Activated CD4-positive, alpha-beta T cell treated with anti-CD3 and anti-CD28 coated beads, Interleukin-2, Interleukin-6, amounts not matched to agents 100 ng/mL and 50 ng/mL, durations not matched to agents 16 hours and 8 hours (primary cell): ENCODE measurements at regions not wholly inside any gene's neighbourhood (a gene's known extent, or its start where the extent isn't known, plus 50 kb on each side); places are given as distances from the start of the nearest gene placed in this dataset.

Experiments
- DNase-seq: peaks from one replicate; pipeline ENCODE4 v3.0.0-alpha.2; 2020

DNA sequence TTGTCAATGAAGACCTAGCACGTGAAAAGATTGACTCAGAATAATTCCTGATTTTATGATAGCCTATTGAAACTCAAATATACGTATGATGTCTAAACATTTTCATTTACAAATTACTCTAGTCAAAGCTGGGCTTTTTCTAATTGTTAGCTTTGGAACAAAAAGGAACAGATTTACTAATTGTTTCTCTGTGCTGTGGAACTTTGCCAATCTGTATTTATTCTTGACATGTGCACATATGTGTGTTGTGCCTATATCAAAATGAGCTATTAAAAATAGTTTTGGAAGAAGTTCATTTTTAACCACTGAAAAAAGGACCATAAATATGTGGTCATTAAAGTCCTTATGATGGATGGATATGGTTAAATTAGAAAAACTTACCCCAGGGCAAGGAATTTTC is 85.4 kb upstream of the PACRGL start:
- DNase-seq: no peak

DNA sequence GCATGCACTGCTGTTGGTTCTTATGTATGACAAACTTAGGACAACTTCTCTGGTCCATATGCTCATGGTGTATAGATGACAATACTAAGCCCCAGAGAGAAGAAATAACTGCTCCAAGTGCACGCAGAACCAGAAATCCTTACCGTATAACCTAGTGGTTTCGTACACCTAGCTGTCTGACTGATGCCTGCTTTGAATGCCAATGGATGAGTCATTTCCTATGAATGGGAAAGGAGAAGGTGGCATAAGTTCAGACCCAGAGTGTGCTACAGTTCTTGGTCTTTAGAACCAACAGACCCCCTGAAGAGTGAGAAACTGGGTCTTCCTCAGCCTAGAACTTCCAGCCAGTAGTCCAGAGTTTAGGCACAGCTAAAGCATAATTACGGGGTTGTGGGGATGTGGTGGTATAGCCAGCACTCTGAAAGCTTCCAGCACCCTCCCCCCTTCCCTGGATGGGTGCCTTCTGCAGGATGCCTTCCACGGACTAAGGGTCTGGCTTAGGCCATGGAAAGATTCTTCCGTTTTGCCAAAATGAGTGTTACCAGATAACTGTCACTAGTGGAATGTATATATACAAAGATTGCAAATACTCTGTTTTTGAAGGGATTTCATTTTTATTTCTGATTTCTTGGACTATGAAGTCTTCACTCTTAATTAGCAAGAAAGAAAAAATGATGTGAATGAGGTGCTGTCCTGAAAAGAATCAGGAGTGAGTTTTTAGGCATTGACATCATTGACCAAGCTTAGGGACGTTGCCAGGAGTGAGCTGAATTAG is 84.6 kb upstream of the PACRGL start:
- DNase-seq: no peak

DNA sequence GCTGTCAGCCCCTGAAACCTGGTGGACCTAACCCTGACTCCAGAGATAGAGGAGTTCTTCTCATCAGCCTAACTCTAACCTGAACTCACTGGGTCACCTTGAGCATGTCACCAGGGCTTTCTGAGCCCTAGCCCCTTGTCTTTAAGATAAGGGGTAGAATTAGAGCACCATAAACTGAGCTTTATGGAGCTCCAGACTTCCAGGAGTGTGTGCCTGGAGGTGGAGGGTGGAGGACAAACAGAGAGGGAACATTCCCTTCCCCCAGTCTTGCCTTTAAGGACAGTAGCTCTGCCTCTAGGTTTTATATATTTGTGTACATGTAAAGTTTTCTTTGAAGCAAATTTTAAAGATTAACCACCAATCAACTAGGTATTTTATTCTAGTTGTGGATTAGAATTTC is 83.9 kb upstream of the PACRGL start:
- DNase-seq: no peak

DNA sequence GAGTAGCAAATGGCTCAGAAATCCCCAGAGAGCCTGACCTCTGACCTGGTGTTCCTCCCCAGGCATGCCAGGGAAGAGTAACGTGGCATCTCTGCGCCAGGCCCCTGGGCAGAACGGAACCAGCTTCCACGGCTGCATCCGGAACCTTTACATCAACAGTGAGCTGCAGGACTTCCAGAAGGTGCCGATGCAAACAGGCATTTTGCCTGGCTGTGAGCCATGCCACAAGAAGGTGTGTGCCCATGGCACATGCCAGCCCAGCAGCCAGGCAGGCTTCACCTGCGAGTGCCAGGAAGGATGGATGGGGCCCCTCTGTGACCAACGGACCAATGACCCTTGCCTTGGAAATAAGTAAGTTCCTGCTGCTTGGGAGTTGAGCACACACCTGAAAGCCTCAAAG is 83.4 kb upstream of the PACRGL start:
- no peak for DNase-seq

DNA sequence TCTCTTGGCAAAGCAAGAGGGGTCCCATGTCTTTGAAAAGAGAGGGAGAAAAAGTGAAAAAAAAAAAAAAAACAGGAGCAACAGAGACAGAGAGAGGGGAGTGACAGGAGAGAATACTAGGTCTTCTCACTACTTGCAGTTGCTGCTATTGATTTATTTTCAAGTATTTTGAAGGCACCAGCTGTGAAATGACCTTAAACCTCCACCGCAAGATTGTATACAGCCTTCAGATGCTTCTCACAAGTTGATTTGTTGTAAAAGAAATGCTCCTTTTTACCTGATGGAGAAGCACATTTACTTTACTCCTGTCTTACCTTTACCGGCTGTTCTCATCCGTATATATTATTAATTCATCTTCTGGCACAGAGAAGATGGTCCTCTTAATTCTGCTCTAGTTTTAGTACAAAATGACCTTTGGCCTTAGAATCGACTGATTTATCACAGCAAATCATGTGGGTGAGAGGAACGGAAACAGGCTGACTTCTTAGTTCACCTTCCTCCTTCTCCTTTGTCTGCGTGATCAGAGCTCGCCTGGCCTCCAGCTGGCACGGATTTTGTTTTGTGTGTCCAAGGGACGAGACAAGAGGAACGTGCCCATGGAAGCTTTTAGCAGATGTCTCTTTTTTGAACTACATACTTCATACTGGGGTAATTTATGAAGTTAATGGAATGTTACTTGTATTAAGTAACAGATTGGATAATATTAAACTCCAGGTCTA is 82.4 kb upstream of the PACRGL start:
- DNase-seq: no peak

DNA sequence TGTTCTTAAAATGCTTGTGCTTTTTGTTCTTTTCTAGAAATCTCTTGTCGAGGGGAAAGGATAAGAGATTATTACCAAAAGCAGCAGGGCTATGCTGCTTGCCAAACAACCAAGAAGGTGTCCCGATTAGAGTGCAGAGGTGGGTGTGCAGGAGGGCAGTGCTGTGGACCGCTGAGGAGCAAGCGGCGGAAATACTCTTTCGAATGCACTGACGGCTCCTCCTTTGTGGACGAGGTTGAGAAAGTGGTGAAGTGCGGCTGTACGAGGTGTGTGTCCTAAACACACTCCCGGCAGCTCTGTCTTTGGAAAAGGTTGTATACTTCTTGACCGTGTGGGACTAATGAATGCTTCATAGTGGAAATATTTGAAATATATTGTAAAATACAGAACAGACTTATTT is 81.5 kb upstream of the PACRGL start:
- no peak for DNase-seq

DNA sequence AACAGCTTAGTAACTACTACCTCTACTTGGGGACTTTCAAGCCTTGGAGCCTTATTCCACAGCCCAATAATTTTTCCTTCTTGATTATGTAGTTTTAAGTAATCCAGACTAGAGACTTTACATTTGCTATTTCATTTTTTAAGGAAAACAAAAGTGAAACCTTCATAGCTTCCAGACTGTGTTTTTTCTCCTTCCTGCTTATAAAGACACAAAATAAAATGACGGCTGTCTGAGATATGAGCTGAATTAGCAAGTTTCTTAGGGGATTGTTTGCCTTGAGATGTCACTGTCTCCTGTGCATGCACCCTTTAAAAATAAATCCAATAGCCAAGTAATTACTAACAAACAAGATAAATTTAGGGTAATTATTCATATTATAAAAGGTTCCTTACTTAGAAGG is 78.8 kb upstream of the PACRGL start:
- DNase-seq: no peak

DNA sequence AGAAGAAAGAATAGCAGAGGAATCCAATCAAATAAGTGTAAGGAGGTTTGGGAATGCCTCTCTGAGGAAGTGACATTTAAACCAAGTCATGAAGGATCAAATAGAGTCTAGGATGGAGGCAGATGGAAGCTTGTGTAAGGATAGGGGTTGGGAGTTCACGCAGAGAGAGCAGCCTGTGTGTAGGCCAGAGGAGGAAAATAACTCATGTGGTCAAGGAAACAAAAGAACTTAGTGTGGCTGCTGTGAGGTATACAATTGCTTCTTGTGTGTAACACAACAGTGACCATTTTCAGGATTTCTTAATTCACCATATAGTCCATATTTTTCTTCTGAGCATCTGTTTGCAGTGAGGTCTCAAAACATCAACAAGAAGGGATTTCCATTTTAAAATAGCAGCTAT is 77.6 kb upstream of the PACRGL start:
- no peak for DNase-seq

DNA sequence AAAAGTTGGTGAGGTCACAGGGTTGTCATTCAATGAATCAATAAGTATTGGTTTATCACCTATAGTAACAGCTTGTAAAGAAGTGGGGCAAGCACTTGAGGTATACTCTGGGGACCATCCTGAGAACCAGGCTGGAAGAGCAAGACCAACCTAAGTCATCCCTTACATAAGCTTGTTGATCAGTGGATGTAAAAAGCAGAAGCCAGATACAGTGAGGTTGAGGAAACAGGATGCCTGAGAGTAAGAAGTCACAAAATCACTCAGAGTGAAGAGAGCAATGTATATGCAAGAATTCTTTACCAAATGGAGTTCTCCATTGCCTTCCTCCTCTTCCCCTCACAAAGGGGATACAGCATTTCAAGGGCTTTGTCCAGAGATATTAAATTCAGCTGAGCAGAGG is 76.3 kb upstream of the PACRGL start:
- DNase-seq: no peak

DNA sequence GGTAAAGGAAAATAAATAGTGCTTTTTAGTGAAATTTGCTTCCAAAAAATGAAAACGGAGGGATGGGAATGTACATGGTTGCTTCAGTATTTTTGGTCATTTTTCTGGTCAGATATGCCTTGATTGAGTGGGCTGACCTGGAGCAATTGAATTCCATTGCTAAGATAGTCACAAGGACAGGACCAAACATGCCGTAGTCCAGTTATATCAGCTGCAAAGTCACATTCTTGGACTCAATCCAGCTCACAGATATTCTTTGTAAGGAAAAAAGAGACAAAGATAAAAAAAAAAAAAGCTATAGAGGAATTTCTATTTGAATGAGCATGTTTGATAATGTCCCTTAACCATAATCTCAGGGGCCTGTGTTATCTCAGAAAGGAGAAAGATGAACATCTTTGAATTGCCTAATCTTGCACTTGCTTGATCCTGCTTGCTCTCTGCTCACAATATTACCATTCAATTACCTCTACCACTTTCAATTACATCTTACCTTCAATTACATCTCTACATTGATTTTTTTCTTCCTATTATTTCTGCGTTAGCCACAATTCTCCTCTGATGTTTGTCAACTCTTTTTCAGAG is 75.4 kb upstream of the PACRGL start:
- no peak for DNase-seq

DNA sequence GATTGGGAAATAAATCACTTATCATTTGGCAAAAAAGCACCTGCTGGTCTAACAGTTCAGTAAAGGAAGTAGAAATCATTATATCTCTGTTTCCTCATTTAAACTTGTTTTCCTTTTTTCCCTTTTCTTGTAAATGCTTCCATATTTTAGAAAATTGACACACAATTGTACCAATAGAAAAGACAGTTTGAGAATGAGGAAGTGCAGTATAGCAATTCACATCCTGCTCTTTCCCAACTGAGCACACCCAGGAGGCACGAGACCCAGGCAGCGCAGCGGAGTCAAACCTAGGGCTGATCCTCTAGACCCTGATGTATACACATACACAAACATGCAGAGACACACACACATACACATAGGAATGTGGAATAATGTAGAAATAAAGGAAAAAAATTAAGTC is 74.8 kb upstream of the PACRGL start:
- no peak for DNase-seq

DNA sequence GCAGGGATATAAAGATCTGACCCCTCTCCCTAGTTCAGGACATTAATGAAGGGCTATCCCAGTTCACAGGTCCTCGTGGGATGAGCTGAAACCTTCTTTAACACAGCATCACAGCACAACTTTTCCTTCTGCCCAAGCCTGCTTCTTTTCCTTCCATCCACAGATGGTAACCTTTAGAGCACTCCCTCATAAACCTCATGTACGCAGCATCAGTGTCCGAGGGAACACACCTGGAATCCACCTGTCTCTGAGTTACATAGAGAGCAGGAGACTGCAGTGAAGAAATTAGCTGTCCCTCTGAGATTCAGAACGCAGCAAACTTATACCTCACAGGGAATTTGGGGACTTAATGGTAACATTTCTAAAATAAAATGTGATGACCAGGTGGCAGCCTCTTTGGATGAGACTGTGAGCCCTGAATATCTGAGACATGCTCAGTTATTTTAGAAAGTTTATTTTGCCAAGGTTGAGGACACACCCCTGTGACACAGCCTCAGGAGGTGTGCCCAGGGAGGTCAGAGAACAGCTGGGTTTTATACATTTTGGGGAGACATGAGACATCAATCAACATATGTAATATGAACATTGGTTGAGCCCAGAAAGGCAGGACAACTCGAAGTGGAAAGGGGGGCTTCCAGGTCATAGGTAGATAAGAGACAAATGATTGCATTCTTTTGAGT is 73.8 kb upstream of the PACRGL start:
- no peak for DNase-seq

DNA sequence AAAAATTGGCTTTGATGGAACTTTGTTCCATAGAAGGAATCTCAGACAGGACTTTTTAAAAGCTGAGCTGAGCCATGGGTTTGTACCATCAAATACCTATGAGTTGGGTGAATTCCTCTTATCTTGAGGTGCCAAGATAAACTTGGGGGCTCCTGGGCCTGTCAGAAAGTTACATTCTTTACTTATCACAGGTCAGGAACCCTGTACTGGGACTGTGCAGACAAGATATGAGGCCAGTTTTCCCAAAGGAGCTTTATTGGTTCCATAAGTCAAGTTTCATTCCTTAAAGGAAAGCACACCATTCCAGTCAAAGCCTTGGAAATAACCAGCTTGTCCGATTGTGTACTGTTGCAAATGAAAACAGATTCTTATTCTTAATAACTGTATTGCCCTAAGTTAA is 72.4 kb upstream of the PACRGL start:
- DNase-seq: no peak

DNA sequence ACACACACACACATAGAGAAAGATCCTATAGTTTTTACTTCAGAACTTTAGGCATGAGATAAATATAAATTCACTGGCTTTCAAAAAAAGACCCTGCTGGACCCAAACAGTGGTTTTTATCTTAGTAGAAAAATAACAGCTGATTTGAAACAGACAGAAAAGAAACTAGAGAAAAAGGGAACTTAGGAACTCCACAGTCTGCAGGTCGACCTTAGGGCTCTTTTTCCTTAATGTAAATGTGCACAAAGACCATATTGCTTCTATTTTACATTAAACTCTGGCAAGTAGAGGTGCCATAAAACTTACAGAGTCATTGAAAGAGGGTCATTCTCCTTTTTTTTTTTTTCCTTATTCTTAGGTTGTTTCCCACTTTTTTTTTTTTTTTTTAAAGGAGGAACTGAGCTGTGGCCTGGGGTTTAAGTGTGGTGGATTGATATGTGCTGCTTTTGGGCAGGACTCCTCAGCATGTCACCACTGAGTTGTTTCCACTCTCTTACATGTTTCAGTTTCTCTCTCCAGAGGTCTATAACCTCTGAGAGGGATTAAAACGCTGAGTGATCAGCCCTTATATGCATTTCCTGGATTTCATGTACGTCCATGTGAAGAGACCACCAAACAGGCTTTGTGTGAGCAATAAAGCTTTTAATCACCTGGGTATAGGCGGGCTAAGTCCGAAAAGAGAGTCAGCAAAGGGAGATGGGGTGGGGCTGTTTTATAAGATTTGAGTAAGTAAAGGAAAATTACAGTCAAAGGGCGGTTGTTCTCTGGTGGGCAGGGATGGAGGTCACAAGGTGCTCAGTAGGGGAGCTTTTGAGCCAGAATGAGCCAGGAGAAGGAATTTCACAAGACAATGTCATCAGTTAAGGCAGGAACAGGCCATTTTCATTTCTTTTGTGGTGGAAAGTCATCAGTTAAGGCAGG is 70.8 kb upstream of the PACRGL start:
- DNase-seq: no peak

DNA sequence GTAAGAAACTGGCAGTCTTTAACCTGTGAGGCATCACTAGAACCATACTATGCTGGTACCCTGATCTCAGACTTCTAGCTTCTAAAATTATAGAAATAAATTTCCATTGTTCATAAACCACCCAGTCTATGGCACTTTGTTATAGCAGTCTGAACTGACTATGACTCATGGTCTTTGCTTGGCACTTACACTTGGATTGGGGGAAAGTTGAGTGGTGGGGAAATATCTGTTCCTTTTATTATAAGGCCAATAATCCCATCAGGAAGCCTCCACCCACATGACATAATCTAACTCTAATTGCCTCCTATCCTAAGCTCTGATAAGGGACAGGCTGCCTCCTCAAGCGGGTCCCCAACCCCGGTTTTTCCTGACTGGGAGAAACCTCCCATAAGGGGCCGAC is 61.4 kb upstream of the PACRGL start:
- DNase-seq: no peak

DNA sequence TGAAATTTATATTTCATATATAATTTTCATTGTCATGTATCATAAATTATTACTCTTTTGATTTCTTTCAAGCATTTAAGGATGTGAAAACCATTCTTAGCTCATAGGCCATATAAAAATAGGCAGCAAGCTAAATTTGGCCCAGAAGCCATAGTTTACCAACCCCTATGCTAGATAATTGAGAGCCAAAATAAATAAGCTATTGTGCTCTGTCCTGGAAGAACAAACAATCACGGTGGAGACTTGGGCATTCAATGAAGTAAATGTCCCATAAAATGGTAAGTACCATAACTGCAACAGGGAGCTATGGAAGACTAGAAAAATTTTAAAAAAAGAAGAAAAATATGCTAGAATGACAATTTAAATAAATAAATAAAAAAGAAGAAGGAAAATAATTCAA is 60.9 kb upstream of the PACRGL start:
- no peak for DNase-seq

DNA sequence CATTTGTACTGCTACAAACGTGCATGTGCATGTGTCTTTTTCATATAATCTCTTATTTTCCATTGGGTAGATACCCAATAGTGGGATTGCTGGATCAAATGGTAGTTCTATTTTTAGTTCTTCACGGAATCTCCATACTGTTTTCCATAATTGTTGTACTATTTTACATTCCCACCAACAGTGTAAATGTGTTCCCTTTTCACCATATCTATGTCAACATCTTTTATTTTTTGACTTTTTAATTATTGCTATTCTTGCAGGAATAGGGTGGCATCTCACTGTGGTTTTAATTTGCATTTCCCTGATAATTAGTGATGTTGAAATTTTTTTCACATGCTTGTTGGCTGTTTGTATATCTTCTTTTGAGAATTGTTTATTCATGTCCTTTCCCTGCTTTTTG is 59.3 kb upstream of the PACRGL start:
- no peak for DNase-seq

DNA sequence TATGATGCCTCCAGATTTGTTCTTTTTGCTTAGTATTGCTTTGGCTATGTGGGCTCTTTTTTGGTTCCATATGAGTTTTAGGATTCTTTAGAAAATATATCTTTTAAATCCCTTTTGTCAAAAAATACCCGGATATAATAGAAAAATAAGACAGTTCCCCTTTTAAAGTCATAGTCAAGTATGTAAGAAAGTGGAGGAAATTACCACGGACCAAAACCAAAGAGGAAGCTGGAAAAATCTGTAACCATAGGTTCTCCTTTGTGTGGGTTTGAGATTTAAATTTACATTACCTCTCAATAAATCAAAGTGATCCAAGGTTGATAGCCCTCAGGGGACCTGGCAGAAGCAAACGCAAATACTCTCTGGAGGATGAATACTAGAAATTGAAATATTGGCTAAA is 58.3 kb upstream of the PACRGL start:
- no peak for DNase-seq

DNA sequence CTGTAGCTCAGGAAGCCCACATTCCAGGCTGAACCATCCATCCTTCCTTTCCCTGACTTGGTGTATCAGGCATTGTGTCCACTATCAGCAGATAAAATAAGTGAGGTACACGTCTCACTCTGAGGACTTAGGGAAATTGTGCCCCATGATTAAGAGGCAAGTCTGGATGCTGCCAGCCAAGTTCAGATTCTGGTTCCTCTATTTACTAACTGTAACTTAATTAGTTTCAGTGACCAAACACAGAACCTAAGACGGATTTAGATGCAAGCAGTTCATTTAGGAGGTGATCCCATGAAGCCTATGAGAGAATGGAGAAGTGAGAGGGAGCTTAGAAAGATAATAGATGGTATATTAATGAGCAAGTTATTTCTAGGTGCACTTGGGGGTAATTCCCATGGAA is 56.6 kb upstream of the PACRGL start:
- DNase-seq: no peak

DNA sequence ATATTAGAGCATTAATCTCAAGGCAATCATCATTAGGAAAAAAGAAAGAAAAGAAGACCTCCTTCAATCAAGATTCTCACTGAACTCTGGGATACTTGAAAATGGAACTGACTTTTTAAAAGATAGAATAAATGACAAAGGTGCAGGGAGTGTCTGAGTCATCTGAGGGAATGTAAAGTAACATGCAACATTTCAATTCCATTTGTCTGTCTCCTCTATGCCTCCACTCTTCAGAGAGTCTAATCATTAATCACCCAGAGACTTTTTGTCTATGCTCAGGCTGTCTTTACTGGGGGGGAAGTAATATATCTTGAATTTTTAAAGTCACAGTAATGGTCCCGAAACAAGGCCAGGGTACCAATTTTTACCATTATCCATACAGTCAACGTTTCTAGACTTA is 55.0 kb upstream of the PACRGL start:
- DNase-seq: no peak

DNA sequence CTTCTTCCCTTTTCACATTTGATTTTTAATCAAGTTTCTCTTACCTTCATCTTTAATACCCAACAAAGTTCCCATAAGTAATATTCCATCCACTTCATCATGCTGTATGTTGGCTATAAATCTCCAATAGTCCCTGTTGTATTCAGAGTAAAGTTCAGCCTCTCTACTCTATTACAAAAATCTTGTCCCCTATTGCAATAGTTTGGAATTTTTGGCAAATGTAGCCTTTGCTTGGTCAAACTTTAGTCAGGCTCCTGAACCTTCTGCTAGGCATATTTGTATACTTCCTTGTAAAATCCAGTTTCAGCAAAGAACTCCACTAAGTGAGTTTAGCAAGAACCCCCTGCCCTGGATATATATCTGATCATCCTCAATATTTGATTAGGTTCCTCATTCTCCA is 54.0 kb upstream of the PACRGL start:
- no peak for DNase-seq
